Epidermal melanocyte (primary cell): ENCODE measurements at regions not wholly inside any gene's neighbourhood (a gene's known extent, or its start where the extent isn't known, plus 50 kb on each side); places are given as distances from the start of the nearest gene placed in this dataset.

ENCODE experiments used
- DNase-seq: peaks from one replicate; pipeline ENCODE4 v3.0.0; 2011; ENCODE audit warnings: low spot score; ENCODE audit not compliant: insufficient read length

DNA sequence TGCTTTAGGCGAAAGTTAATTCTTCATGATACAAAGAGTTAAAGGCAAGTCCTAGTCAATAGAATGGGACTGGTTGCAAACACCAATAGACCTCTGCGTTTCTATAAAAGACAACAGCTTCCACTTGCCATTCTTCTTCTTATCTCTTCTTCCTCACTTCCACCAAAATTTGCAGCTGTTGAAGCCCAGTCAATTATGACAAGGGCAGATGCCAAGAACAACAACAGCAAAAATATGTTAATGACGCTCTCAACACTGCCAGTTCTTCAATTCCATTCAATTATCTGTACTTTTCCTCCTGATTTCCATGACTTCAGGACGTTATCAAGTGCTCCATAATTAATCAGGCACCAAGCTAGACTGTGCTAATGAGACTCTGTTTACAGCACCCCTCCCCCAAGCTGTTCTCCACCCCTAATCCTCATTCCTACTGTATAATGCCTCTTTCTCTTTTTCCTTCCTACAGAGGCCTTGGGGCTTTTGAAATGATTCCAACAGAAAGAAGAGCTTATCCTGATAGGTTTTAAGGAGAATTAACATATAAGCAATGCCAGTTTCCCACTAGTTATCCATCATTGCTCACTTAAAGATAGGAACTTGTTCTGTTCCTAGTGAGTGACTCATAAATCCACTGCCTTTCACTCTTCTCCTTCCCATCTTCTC lies 1160.5 kb downstream of the IGSF11 start:
- DNase-seq, result no peak

DNA sequence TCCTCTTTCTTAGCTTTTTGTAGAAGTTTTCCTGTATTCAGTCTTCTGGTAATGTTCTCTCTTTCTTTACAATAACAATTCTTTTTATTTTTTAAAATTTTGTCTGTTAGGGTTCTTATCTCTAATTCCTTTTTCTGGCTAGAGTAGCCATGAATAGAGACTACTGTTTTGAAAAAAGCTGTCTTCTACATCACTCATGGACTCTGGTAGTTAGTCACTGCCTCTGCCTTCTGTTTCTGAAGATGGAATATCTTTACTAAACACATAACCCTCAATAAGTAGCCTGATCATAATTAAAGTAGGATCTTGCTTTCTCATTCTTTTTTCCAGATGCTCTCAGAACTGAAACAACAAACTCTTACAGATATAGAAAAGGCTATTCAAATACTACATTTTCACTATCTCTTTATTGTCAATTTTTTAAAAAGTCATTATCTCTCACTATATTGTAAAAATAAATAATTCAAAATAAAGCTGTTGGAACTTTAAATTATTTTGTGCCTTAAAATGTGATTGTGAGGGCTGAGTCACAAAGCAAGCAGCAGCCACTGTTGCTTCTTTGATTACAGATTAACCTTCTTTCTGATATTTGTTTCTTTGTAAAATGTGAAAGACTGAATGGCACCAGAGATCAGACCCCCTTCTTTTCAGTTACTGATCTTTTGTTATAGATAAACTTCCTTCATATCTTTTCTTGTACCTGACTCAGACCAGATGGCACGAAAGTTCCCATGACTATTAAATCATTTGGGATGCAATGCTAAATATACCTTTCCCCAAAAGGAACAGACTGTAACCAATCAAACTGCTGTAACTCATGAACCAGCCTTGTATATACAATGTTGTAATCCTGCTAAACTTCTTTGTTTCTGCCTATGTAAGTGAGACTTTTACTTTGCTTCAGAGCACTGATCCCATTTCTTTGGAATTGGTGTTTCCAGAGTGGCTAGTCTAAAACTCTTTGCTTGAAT lies 1159.5 kb downstream of the IGSF11 start:
- DNase-seq, result no peak

DNA sequence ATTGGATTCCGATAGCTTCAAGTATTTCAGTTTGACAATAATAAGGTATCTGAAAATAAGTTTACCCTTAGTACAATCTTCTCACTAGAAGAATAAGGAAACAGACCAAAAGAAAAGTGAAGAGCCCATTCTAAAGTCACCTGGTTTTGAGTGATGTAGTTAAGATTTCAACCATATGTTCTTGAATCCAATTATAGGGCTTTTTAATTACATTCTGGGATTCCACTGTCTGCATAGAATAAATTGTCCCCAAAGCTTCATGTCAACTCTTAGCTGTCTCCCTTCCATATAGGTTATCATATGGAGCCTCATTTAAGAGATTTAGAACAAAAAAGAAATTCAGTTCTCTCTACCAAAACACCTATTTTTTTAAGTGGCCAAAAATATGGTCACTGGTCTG lies 1158.8 kb downstream of the IGSF11 start:
- no peak for DNase-seq

DNA sequence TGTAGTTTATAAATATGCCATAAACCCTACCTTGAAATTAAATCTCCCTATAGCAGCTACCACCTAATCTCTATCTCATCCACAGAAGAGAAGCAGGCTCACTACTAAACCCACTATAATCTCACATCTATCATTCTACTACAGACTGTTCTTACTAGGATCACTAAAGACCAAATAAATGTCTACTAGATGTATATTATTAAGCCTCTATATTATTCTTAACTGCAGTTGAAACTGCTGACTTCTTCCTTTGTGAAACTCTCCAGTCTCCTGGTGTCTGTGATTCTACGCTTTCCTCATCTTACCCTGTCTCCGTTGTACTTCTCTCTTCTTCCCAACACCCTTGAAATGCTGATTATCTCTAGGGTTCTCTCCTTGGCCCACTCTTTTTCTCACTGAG lies 1154.0 kb downstream of the IGSF11 start:
- DNase-seq, result no peak

DNA sequence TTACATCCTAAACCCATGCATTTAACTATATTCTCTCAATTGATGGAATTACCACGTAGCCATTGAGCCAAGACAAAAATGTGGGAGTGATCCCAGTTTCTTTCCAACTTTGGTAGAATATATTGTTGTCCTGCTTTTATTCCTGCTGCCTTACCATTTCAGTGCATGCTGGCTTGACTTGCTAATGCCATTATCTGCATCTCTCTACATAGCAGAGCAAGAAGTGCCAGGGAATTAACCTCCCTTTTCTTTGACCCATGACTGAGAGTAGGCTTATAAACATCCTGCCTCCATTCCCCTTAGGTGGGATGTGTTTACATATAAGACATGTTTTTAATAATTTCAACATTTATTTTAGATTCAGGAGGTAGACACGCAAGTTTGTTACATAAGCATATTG lies 1153.4 kb downstream of the IGSF11 start:
- no peak for DNase-seq

DNA sequence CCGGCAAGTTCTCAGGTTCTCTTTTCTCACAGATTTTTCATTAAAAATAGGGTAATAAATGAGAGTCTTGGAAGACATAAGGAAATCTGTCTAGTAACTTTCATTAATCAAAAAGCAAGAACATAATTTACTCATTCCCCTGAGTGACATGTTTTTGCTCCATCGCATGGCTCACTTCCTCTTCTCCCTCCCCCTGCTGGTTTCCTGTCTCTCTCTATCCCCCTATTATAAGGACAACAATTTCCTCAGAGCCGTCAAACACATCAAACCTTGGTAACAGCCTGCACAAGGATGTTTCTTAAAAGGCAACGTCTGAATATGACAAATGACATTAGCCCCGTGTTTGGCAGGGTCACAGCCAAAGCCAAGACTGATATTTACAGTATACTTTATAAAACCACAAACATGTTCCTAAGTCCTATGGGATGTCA lies 1149.6 kb downstream of the IGSF11 start:
- DNase-seq, result no peak

DNA sequence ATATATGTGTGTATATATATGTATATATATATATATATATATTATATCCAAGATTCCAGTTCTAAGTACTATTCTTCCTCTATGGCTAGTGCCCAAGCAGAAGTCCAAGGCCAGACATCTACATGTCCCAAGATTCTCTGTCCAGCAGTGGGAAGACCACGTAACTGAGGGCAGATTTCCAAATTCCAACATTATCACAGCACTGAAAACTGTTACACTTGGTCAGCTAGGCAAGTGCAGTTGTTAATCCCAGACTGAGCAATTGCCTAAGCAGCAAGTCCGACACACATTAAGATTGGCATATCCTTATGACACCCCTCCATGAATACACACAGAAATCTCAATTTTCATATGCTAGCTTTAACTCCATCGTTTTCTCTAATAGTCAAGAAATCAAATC lies 1148.5 kb downstream of the IGSF11 start:
- no peak for DNase-seq

DNA sequence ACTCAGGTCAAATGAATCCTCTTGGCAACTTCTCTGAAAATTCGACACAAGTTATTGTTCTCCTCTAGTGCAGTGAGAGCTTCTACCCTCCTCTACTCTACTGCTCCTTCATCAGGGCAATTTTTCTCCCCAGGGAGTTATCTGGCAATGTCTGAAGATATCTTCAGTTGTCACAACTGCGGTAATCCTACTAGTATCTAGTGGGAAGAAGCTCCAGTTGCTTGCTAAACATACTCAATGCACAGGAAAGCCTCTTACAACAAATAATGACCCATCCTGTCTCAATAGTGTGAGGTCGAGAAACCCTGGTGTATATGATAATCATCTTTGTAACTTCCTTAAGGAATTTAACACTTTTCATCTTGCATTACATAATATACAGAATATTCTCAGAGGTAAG lies 1147.6 kb downstream of the IGSF11 start:
- no peak for DNase-seq

DNA sequence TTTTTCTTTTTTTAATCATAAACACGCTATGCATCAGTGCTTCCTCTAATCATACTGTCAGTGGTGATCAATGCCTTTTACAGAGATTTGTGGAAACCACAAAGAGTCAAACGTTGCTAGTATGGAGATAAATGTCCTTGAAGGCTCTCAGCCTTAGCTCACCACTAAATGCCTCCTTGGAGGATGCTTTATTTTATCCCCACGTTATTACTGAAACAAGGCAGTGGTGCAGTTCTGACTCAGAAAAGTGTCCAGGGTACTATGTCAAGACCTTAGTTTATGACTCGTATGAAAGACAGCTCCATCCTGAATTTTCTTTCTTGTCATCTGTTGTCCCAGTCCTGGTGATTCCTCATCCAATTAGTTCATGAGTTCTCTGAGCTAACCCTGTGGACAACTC lies 1146.7 kb downstream of the IGSF11 start:
- DNase-seq, result no peak

DNA sequence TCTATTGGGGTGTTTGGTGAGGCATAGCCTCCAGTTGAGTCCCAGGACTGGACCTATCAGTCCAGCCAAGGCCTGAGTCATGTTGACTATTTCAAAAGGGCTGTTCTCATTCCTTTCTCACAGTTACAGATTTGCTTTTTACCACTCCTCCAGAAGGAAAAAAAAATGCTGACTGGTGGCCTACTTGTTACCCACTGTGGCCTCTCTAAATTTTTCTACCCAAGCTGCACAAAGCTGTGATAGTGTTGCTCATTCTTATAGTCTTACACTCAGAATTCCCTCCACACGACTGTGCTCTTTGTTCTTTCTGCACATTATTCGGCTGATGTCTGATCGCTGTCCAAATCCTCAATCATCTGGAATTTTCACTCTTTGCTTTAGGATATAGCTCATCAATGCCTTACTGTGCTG lies 1142.2 kb downstream of the IGSF11 start:
- DNase-seq, result no peak

DNA sequence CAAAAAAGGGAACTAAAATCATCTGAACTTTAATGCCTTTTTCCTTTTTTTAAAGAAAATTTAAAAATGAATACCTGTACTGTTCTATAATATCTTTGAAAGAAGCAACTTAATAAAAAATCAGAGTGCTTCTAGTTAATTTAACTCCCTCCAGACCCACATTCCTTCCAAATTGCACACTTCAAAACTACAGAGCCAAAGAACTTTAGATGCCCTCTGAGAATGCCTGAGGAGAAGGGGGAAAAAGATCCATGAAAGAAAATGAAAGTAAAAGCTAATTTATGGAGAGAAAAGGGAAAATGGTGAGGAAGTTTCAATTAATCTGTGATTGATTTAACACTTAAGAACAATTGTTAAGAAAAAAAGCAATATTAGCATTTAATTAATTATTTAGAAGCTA lies 1141.6 kb downstream of the IGSF11 start:
- DNase-seq, result no peak

DNA sequence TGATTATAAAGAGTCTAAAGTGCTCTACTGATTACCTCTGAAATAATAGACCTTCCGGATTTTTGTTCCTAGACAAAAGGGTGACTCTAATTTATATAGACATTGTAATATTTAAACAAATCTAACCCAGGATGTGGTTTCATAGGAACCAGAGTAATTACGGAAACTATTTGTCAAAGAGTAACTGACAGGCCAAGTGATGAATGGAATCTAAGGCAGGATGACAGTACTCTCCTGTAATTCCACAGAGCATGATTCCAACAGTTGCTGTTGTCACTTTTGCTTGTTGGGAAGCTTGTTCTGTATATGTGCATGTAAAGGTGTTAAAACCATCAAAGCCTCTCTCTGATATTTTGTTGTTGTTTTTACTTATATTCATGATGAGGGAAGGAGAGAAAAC lies 1141.0 kb downstream of the IGSF11 start:
- DNase-seq, result no peak

DNA sequence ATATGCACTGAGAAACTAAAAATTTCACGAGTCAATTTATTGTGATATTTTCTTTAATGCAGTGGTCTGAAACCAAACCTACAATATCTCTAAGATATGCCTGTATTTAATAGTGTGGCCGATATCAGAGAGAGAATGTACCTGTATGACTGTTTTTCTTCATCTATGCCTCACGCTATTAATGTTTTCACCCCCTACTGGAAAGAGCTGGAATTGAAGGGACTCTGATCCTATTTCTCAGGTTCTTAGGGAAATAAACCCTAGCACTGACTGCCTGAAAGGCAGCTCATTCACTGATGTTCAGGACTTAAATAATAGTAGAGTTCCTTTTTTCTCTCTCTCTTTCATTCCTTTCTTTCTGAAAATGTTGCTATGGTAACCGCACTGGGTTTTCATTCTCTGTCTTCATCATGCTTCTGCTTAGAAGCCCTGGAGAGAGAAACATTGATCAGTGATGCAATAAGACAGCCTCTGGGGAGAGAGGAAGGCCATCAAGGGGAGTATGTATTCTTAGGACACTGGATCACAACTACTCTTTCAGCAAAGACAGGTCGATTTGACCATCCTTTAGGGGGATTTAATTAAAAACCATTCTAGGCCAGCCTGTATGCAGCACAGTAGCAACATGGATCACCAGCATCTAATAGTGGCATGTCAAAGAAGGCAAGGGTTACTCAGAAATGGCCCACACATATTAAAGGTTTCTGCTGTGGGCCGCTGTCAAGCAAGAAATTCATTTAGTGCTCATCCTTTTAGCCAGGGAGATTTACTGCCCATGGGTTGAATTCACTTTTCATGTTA lies 1135.7 kb downstream of the IGSF11 start:
- DNase-seq, result no peak

DNA sequence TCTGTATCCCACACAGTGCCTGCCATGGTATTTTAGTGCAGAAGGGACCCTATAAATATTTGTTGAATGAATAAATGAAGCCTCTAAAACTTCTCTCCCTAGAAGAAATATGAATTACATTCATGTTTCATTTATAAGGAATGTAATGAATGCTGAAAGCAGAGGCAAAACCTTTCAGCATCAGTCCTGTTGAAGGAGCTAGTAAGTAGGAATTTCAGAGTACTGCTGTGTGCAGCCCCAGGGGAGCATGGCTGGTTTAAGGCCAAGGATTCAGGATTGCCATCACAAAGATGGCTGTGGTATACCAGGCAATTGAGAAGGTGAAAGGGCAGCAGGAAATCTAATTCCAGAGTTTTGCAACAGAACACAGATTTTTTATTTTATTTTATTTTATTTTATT lies 1131.4 kb downstream of the IGSF11 start:
- no peak for DNase-seq

DNA sequence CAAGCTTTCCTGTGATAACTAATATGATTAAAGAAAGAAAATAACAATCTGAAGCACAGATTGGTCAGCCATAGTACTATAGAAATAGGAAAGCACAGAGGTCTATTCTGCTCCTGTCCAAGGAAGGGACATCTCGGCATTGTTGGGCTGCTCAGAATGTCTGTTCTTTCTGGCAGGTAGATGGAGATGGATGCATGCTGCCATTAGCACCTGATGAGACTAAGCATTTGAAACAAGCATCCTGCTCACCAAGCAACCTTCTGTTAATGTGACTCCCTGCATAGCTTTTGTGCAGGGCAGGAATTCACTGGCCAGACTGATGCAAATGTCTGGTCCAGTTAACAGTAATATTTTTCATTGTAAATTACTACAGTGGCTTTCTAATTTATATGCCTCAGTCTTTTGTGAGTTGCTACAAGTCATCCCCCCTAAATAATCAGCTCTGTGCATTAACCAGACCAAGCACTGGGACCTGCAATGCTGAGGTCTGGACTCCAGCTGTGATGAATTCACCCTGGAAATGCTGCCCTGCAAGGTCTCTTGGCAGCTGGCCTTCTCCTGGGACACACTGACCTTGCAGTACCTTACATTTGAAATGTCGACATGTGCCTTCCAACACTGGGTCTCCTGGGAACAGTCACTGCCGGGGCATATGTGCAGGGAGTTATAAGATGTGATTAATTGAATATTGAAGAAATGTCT lies 1123.7 kb downstream of the IGSF11 start:
- no peak for DNase-seq

DNA sequence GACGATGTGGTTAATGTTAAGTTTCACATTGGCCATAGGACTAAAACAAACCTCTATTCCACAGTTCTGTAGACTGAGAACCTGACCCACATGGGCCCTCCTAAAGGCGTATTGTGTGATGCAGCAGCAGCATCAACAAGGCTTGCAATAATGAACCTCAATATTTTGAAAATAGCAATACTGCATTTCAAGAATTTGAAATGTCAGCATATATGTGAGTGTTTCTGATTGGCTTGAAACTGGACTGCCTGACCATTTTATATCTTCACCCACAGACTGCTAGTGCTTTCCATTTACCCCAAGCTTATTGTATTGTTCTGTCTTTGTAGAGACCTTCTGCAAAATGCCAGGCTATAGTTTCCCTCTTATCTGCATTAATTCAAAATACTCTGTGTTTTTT lies 1122.3 kb downstream of the IGSF11 start:
- no peak for DNase-seq

DNA sequence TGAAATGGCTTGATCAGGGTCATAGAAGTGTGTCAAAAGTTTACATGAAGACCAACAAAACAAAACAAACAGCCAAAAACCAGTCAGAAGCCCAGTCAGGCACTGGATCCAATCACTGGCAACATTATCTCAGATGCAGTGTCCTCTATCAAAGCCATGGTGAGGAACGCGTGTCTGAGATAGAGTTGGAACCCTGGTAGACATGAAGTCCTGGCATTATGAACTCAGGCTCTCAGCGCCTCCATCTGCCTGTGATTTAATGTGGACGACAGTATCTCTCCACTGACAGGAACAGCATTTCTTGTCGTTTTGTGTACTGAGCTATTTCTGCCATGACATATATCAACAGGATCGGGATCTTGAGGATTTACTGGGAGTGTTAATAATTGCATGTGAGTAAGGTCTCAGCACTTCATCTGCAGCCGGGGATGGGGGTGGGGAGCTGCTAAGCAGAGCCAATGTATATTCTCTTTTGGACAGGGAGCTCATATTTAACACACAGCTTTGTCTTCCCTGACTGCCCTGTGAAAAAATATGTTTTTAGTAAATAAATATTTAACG lies 1120.0 kb downstream of the IGSF11 start:
- DNase-seq, result no peak

DNA sequence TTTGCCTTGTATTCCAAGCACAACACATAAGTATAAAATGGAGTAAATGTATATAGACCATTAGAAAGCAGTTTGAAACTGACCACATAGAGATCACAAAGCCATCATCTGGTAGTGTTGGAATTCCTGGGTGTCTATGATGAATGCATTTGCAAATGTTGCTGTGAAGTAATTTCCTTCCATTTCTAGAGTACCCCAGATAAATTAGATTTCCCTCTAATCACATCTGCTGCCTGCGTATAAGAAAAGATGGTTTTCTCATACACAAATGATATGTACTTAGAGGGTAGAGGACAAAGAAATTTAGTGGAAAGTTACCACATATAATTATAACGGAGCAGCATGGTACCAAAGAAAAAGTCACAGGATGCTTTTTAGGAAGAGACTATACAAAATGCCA lies 1117.8 kb downstream of the IGSF11 start:
- DNase-seq, result no peak

DNA sequence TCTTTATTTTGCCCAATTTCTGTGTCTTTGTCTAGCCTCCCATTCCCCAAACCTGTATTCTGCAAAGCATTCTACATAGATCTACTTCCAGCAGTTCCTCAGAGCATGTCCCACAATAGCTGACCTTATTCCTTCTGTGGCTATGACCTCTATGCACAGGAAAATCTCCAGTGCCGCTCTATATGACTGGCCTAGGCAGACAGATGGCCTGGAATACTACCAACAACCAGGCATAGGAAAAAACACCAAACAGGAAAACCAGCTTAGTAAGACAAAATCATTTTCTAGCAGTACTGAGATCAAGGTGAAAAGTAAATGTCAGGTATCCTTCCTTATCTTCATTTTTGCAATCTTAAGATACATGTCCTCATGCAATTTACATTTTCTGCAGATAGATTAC lies 1115.0 kb downstream of the IGSF11 start:
- no peak for DNase-seq

DNA sequence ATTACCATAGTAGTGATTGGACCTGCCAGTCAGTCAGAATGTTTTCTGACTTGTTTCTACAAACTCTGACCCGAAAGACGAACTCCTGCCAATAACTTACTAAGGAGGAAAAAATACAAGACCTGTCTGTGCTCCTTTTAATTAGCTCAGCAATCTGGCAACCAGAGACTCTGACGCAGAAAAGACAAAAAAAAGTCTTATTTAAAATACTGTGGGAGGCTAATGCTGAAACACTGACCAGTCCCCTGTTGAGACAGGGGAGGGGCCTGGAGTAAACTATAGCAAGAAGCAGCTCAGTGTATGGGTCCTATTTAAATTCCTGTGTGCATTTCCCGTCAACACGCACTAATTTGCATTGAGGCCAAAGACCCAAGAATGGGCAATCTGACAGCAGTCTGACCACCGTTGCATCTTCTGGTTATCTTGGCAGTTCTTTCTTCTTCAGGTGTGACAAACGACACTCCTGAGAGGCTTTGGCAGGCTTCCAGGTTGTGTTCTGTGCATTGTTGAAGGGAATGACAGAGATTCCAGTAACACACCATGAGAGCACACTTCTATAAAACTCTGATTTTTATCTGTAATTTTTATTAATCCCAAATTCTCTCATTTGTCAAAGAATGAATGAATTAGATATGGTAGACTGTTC lies 1114.3 kb downstream of the IGSF11 start:
- no peak for DNase-seq

DNA sequence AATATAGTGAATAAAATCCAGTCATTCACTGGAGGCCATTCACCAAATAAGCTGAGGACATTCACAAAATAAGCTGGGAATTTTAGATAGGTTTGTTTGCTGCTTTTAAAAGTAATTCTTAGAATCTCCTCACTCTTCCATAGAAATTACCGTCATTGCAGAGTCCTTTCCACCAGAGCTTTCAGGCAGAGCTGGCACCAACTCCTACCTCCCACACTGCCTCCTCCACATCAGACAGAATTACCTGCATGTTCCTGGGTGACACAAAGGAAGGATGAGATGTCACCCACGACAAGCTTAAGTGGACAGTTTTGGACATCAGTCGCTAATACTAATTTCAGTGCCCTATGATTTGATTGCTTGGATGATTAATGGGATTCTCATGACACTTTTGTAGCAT lies 1113.2 kb downstream of the IGSF11 start:
- no peak for DNase-seq
